Colonic mucosa (tissue), 4 donors: ENCODE measurements at regions not wholly inside any gene's neighbourhood (a gene's known extent, or its start where the extent isn't known, plus 50 kb on each side); places are given as distances from the start of the nearest gene placed in this dataset.

ENCODE experiments used
- DNase-seq: peaks from one replicate; pipeline ENCODE4 v3.0.0-alpha.2; 2020
- H3K27ac ChIP-seq: fragments of 200-600 bp; one replicate; pipeline ENCODE4 v1.8.0; 2021
- H3K27me3 ChIP-seq: fragments of 200-600 bp; one replicate; pipeline ENCODE4 v1.8.0; 2021
- H3K36me3 ChIP-seq: fragments of 200-600 bp; one replicate; pipeline ENCODE4 v1.8.0; 2021
- H3K4me1 ChIP-seq: fragments of 200-600 bp; one replicate; pipeline ENCODE4 v1.8.0; 2021; ENCODE audit warnings: mild to moderate bottlenecking
- H3K4me3 ChIP-seq: fragments of 200-600 bp; one replicate; pipeline ENCODE4 v1.8.0; 2021
- H3K9ac ChIP-seq, 2 donors: one replicate each; pipeline ENCODE4 v1.7.0; 2013; ENCODE audit warnings: control low read depth in 2 of 2, low read depth in 2 of 2, low read length in 2 of 2
- H3K9me3 ChIP-seq: fragments of 200-600 bp; one replicate; pipeline ENCODE4 v1.8.0; 2021
- intact Hi-C: fragments of 100-400 bp; cut with DNase I; formaldehyde crosslinking; loops from one replicate; pipeline ENCODE4 v1.14.1; 2022
- TF ChIP-seq, protein P1 (sequence below): fragments of 200-600 bp; IDR thresholded peaks from one replicate; pipeline ENCODE4 v1.8.0; 2022; ENCODE audit warnings: antibody characterized with exemption, mild to moderate bottlenecking
- donor health status: healthy.
- donor health status: DM: no; HTN: no; CAD: no.
- donor health status: DM: no; HTN: no; CAD: no.

DNA sequence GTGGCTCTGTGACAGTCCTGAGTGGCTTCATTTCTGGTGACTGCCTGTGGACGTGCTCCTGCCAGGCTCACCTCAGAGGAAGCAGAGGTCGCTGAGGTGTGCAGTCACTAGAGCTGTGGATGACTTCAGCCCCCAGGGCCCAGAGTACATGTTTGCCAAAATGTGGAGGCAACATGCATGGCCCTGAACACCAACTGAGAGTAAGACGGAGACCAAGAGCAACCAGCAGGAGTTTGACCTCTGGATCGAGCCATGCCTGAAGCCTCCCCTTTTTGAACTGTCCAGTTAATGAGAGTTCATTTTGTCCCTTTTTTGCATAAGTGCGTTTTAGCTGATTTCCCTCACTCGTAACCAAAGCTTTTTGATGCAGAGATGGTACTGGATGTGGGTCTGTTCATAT is 184.9 kb downstream of the RTP5 start:
- H3K4me1 ChIP-seq = no peaks in the 10 kb centered on the region
- DNase-seq = no peak
- no peaks in the 10 kb centered on the region for H3K27me3 ChIP-seq
- TF ChIP-seq, protein P1, sequence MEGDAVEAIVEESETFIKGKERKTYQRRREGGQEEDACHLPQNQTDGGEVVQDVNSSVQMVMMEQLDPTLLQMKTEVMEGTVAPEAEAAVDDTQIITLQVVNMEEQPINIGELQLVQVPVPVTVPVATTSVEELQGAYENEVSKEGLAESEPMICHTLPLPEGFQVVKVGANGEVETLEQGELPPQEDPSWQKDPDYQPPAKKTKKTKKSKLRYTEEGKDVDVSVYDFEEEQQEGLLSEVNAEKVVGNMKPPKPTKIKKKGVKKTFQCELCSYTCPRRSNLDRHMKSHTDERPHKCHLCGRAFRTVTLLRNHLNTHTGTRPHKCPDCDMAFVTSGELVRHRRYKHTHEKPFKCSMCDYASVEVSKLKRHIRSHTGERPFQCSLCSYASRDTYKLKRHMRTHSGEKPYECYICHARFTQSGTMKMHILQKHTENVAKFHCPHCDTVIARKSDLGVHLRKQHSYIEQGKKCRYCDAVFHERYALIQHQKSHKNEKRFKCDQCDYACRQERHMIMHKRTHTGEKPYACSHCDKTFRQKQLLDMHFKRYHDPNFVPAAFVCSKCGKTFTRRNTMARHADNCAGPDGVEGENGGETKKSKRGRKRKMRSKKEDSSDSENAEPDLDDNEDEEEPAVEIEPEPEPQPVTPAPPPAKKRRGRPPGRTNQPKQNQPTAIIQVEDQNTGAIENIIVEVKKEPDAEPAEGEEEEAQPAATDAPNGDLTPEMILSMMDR = no peak
- H3K9ac ChIP-seq = no peak overlapping the region
- intact Hi-C loops = no loop called here
- no peak overlapping the region for H3K4me3 ChIP-seq
- H3K36me3 ChIP-seq = no peaks in the 10 kb centered on the region
- no peak overlapping the region for H3K27ac ChIP-seq
- no peaks in the 10 kb centered on the region for H3K9me3 ChIP-seq

DNA sequence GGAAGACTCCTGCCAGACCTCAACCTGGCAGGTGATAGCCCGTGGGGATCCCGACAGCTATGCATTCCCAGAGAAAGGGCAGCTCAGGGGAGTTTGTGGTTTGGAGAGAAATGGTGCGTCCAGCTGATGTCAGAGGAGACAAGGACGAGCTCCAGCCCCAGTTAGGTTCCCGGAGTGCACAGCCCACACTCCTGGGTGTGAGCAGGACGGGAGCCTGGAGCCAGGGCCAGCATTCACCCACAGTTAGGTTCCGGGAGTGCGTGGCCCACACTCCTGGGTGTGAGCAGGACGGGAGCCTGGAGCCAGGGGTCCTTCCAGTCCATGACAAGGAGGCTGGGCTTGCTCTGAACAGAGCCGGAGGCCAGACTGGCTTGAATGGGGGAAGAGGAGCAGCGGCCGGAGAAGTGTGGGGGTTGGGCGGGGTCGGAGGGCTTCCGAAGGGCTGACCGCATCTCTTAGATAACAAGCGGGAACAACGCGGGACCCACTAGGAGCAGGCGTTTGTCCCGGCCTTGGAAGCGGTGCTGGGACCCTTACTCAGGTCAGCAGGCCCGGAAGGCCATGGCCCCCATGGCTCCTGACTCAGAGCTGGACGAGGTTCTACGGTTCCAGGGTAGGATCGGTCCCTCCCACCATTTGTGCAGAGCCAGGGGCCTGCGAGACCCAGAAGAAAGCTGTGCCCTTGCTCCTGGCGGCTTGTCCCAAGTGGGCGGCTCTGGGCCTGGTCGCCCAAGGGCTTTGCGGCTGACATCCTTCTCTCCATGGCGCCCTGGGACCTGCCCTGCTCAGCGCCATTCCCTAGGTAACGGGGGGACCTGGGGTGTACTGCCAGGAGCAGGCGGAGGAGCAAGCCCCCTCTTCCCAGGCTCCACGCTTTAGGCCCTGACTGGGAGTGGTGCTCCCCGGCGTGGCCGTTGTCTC is 185.6 kb downstream of the RTP5 start:
- TF ChIP-seq, protein P1 = no peak
- H3K9ac ChIP-seq = no peak overlapping the region
- no peaks in the 10 kb centered on the region for H3K27me3 ChIP-seq
- no peak overlapping the region for H3K27ac ChIP-seq
- H3K4me3 ChIP-seq = no peak overlapping the region
- H3K4me1 ChIP-seq = no peaks in the 10 kb centered on the region
- H3K36me3 ChIP-seq = no peaks in the 10 kb centered on the region
- H3K9me3 ChIP-seq = no peaks in the 10 kb centered on the region
- peak; percentile 13 for DNase-seq
- intact Hi-C loops = no loop called here

DNA sequence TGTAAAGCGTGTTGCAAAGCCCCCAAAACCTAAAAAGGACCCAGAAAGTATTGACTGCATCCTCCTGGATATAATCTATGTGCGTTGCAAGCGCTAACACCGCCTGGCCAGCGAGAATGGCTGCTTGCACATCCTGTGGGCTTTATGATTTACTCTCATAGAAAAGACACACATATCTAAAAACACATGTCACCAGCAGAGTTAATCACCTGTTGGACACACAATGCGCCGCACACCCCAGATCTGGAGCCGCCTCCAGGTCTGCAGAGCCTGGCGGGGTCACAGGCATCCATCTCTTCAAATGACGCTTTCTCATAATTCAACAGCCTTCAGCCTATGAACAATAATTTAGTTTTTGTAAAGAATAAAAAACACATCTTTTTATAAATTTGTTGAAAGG is 186.5 kb downstream of the RTP5 start:
- no peak overlapping the region for H3K9ac ChIP-seq
- no peak overlapping the region for H3K4me3 ChIP-seq
- H3K27me3 ChIP-seq = no peaks in the 10 kb centered on the region
- no peaks in the 10 kb centered on the region for H3K9me3 ChIP-seq
- TF ChIP-seq, protein P1 = no peak
- intact Hi-C loops = no loop called here
- H3K4me1 ChIP-seq = no peaks in the 10 kb centered on the region
- no peak for DNase-seq
- H3K36me3 ChIP-seq = no peaks in the 10 kb centered on the region
- H3K27ac ChIP-seq = no peak overlapping the region

DNA sequence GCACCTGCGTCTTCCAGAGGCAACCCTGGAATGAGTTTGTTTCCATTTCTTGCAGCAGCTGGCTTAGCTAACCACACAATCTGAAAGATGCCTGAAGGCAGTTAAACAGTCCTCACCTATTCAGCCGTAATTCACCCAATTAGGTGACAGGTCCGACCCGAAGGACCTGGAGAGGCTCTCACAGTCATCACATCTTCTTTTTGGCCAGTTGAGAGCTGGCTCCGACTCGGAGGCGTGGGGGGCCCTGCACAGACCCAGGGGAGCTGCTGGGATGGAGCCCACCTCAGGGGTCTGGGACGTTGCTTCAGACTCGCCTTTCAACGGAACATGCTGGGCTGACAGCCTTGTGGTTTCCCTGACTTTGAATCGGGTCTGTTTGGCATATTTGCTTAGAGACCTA is 187.3 kb downstream of the RTP5 start:
- Histone ChIP-seq H3K27ac (no peak overlapping the region), H3K27me3 (no peaks in the 10 kb centered on the region), H3K36me3 (no peaks in the 10 kb centered on the region), H3K4me1 (no peaks in the 10 kb centered on the region), H3K9me3 (no peaks in the 10 kb centered on the region), H3K4me3 (no peak overlapping the region), H3K9ac (no peak overlapping the region)
- TF ChIP-seq, protein P1 = no peak
- DNase-seq = no peak
- intact Hi-C loops = no loop called here

DNA sequence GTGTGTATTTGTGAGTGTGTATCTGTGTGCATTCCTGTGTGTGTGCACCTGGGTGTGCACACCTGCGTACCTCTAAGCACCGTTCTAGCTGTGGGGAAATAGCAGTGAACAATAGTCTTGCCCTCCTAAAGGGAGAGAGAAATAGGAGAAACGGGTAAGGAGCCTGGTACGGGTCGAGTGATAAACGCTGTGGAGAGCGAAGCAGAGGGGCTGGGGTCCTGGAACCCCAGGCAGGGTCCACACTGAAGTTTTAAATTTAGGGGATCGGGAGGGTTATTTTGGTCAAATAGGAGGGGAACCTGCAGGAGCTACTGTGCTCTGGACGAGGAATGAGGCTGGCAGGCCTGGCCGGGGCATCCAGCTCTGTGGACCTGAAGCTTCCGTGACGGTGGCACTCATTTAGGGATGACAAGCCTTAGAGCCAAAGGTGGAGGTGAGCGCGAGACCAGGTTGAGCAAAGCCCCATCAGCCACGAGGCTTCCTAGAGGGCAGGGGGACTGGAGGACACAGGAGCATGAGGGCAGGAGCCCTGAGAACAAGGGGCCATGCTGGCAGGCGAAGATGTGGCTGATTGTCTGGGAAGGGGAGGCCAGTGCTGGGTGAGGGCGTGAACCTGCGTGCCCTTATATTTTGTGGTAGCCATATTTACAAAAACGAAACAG is 188.0 kb downstream of the RTP5 start:
- Histone ChIP-seq H3K36me3 (no peaks in the 10 kb centered on the region), H3K4me1 (no peaks in the 10 kb centered on the region), H3K27ac (no peak overlapping the region), H3K9ac (no peak overlapping the region), H3K9me3 (no peaks in the 10 kb centered on the region), H3K27me3 (no peaks in the 10 kb centered on the region), H3K4me3 (no peak overlapping the region)
- DNase-seq = no peak
- TF ChIP-seq, protein P1 = no peak
- intact Hi-C loops = no loop called here
